ENCODE measurements at regions not wholly inside any gene's neighbourhood (a gene's known extent, or its start where the extent isn't known, plus 50 kb on each side); places are given as distances from the start of the nearest gene placed in this dataset.

- H3K36me3 ChIP-seq = no peaks in the 10 kb centered on the region
- ATAC-seq (no peak), DNase-seq (no peak)
- H3K4me1 ChIP-seq = no peaks in the 10 kb centered on the region
- no peak overlapping the region for H3K27ac ChIP-seq
- H3K9me3 ChIP-seq = no peaks in the 10 kb centered on the region
- TF ChIP-seq CTCF (IDR thresholded peaks at IDR 0.05) = no peak
- H3K4me3 ChIP-seq = no peak overlapping the region
- intact Hi-C loops (cut with DNase I) = no loop called here
- no peaks in the 10 kb centered on the region for H3K27me3 ChIP-seq
Observed at GRCh38 chr18:75529394-75529793, 101.9 kb upstream of the SMIM21 start.

GRCh38 chr18:75527848-75528685 is 100.6 kb upstream of the SMIM21 start:
- Histone ChIP-seq H3K27ac (no peak overlapping the region), H3K4me3 (no peak overlapping the region), H3K9me3 (no peaks in the 10 kb centered on the region), H3K36me3 (no peaks in the 10 kb centered on the region), H3K4me1 (no peaks in the 10 kb centered on the region), H3K27me3 (no peaks in the 10 kb centered on the region)
- ATAC-seq = no peak
- no peak for DNase-seq
- TF ChIP-seq CTCF (IDR thresholded peaks at IDR 0.05) = no peak
- intact Hi-C loops (cut with DNase I) = no loop called here

GRCh38 chr18:75526038-75526437 is 98.5 kb upstream of the SMIM21 start:
- no peaks in the 10 kb centered on the region for H3K36me3 ChIP-seq
- H3K27me3 ChIP-seq = no peaks in the 10 kb centered on the region
- H3K9me3 ChIP-seq = no peaks in the 10 kb centered on the region
- no peak overlapping the region for H3K27ac ChIP-seq
- intact Hi-C loops (cut with DNase I) = no loop called here
- ATAC-seq (no peak), DNase-seq (no peak)
- H3K4me1 ChIP-seq = no peaks in the 10 kb centered on the region
- H3K4me3 ChIP-seq = no peak overlapping the region
- TF ChIP-seq CTCF (IDR thresholded peaks at IDR 0.05) = no peak

GRCh38 chr18:75525331-75525730 is 97.8 kb upstream of the SMIM21 start:
- intact Hi-C loops (cut with DNase I) = no loop called here
- no peaks in the 10 kb centered on the region for H3K4me1 ChIP-seq
- no peak for ATAC-seq
- no peak for DNase-seq
- H3K4me3 ChIP-seq = no peak overlapping the region
- H3K27me3 ChIP-seq = no peaks in the 10 kb centered on the region
- no peak for TF ChIP-seq CTCF (IDR thresholded peaks at IDR 0.05)
- no peaks in the 10 kb centered on the region for H3K9me3 ChIP-seq
- H3K36me3 ChIP-seq = no peaks in the 10 kb centered on the region
- no peak overlapping the region for H3K27ac ChIP-seq

GRCh38 chr18:75524841-75525240 is 97.3 kb upstream of the SMIM21 start:
- Histone ChIP-seq H3K36me3 (no peaks in the 10 kb centered on the region), H3K9me3 (no peaks in the 10 kb centered on the region), H3K4me1 (no peaks in the 10 kb centered on the region), H3K27me3 (no peaks in the 10 kb centered on the region), H3K4me3 (no peak overlapping the region), H3K27ac (no peak overlapping the region)
- DNase-seq = no peak
- no peak for TF ChIP-seq CTCF (IDR thresholded peaks at IDR 0.05)
- no peak for ATAC-seq
- intact Hi-C loops (cut with DNase I) = no loop called here
